Skin epidermis (tissue), 12 donors: ENCODE measurements at regions not wholly inside any gene's neighbourhood (a gene's known extent, or its start where the extent isn't known, plus 50 kb on each side); places are given as distances from the start of the nearest gene placed in this dataset.
"Not testable (repeated sequence)": the region's sequence is repeated elsewhere in the genome, so short reads cannot be mapped to it uniquely, and the experiment has no call there.

Experiments
- H3K27ac ChIP-seq, 21 experiments: fragments of 200-600 bp; sonication (generic) in 11 of 21; one replicate each; pipeline ENCODE4 v1.5.0; 2020; ENCODE audit warnings: mild to moderate bottlenecking in 3 of 21, inconsistent platforms in 2 of 21, moderate library complexity in 2 of 21
- H3K4me3 ChIP-seq, 7 experiments: fragments of 200-600 bp; sonication (generic) in 2 of 7; one replicate each; pipeline ENCODE4 v1.5.0; 2020; ENCODE audit warnings: inconsistent platforms in 2 of 7, mild to moderate bottlenecking in 2 of 7, moderate library complexity in 1 of 7

GRCh38 chr2:38243186-38243880 lies 133.7 kb downstream of the ATL2 start:
- Histone ChIP-seq H3K4me3 (no peak overlapping the region), H3K27ac (no peak overlapping the region)

GRCh38 chr2:38239452-38239851 lies 137.6 kb downstream of the ATL2 start:
- no peak overlapping the region for H3K4me3 ChIP-seq
- H3K27ac ChIP-seq: no peak overlapping the region

DNA sequence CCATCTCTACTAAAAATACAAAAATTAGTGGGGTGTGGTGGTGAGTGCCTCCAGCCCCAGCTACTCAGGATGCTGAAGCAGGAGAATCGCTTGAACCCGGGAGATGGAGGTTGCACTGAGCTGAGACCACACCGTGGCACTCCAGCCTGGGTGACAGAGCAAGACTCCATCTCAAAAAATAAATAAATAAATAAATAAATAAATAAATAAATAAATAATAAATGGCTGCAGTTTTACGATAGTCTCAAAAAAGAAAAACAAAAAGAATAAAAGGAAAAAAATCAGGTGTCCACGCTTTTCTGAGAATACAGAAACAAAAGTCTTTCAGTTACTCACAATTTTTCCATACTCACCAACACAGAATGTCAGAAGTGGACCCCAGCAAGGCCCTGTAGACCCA lies 138.4 kb downstream of the ATL2 start:
- H3K27ac ChIP-seq, H3K4me3 ChIP-seq: not testable (repeated sequence)

DNA sequence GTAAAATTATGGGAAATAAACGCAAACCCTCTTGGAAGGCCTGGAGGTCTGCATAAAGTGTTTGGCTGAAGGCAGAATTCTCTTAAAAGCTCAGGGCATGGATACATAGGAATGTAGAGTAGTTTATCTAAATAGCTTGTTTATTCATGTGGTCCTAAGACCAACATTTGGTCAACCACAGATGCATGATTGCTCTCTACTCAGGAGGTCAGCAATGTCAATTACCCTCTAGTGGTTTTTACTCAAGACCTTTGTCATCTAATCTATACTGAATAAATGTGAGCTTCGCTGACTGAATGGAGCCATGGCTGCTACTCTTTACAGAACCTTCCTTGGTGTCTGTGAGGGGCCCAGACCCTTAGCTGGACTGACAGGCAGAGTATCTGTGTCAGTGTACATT lies 139.8 kb downstream of the ATL2 start:
- no peak overlapping the region for H3K27ac ChIP-seq
- H3K4me3 ChIP-seq: no peak overlapping the region

DNA sequence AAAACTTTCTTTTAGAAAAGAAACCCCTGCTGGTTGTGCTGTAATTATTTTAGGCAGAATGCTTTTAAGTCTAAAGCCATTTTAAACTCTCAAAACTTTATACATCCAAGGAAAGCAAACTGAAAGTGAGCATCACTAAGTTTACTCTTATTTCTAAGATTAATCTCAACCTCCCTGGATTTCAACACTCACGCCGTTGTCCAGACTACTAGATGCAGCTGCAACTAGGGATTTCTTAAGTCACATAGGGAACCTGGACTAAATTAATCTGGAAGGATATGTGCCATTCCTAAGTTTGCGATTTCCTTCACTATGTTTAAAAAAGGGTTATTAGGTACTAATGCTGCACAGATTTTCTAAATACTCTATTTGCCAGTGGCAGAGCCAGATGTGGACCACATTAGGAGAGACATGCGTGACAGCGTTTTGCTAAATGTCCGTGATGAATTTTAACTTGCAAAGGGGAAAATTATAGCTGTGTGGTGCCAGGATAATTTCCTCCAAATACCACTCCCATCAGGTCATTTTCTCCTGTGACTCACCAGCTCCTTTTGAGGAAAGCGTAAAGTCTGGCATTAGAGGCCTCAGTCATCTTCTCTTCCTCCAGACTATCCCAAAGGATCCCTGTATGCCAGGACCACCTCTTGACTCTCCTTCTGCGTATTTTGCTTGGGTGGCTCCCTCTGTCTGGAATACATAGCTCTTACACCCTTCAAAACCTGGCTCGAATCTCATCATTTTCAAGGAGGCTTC lies 143.7 kb downstream of the ATL2 start:
- no peak overlapping the region for H3K4me3 ChIP-seq
- H3K27ac ChIP-seq: peak overlapping the region in 3 of 21 experiments; percentile 0 to 41 (median 1)

DNA sequence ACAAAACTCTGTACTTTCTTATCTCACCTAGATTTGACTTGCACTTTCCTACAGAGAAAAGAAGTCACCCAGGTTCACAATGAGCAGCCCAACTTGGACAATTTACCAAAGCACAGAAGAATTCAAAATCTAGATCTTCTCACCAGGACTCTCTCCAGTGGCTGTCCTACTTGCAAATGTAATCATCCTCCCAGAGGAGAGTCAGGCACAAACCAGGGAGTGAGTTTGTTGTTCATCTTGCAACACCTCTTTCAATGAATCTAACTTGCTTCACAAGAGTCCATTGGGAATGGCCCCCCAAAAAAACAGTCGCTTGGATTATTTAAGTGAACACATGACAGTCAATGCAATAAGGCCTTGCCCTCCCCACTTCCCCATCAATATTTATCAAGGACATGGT lies 144.6 kb downstream of the ATL2 start:
- Histone ChIP-seq H3K4me3 (no peak overlapping the region), H3K27ac (no peak overlapping the region)

- no peak overlapping the region for H3K4me3 ChIP-seq
- no peak overlapping the region for H3K27ac ChIP-seq
These were observed 146.3 kb downstream of the ATL2 start for GRCh38 chr2:38230756-38231155.

DNA sequence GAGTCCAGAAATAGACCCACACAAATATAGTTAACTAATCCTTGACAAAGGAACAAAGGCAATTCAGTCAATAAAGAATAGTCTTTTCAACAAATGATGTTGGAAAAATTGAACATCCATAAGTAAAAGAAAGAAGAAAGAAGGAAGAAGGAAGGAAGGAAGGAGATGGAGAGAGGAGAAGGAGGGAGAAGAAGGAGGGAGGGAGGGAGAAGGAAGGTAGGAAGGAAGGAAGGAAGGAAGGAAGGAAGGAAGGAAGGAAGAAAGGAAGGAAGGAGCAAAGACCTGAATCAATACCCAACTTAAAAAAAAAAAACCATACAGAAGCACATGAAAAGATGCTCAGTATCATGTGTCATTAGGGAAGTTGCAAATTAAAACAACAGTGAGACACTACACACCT lies 148.3 kb downstream of the ATL2 start:
- no peak overlapping the region for H3K4me3 ChIP-seq
- H3K27ac ChIP-seq: no peak overlapping the region

GRCh38 chr2:38224821-38225437 lies 149.0 kb upstream of the CYP1B1 start:
- no peak overlapping the region for H3K27ac ChIP-seq

GRCh38 chr2:38224181-38224580 lies 148.2 kb upstream of the CYP1B1 start:
- Histone ChIP-seq H3K27ac (no peak overlapping the region), H3K4me3 (no peak overlapping the region)

More at GRCh38 chr2:38224821-38225437, 149.0 kb upstream of the CYP1B1 start:
- H3K4me3 ChIP-seq: no peak overlapping the region

GRCh38 chr2:38223256-38223655 lies 147.3 kb upstream of the CYP1B1 start:
- H3K27ac ChIP-seq: no peak overlapping the region
- H3K4me3 ChIP-seq: no peak overlapping the region

DNA sequence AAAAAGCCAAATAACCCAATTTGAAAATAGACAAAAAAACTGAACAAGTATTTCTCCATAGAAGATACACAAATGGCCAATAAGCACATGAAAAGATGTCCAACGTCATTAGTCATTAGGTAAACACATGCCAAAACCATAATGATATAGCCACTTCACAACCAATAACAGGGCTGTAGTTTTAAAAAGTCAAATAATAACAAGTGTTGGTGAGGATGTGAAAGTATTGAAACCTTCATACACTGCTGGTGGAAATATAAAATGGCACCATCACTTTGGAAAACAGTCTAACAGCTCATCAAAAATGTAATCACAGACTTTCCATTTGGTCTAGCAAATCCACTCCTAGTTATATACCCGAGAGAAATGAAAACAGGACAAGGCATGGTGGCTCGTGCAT lies 144.2 kb upstream of the CYP1B1 start:
- Histone ChIP-seq H3K4me3 (no peak overlapping the region), H3K27ac (no peak overlapping the region)

DNA sequence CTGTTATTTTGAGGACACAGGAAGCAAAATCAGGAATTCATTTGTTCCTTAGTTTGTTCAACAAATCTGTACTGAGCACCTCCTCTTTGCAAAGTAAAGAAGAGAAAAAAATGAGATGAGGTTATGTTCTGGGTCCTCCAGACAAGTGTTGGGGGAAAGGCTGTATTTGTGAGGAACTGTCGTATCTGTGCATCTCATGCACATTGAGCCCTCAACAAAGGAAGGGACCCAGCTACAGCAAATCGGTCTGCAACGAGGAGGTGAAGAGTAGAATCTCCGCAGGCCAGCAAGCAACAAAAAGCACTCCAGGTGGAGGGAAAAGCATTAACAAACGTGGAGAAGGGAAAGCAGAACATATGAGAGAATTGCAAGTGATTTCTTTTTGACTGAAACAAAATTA lies 143.0 kb upstream of the CYP1B1 start:
- Histone ChIP-seq H3K27ac (no peak overlapping the region), H3K4me3 (no peak overlapping the region)

- Histone ChIP-seq H3K4me3 (no peak overlapping the region), H3K27ac (no peak overlapping the region)
These were observed 142.6 kb upstream of the CYP1B1 start for GRCh38 chr2:38218591-38218991.

DNA sequence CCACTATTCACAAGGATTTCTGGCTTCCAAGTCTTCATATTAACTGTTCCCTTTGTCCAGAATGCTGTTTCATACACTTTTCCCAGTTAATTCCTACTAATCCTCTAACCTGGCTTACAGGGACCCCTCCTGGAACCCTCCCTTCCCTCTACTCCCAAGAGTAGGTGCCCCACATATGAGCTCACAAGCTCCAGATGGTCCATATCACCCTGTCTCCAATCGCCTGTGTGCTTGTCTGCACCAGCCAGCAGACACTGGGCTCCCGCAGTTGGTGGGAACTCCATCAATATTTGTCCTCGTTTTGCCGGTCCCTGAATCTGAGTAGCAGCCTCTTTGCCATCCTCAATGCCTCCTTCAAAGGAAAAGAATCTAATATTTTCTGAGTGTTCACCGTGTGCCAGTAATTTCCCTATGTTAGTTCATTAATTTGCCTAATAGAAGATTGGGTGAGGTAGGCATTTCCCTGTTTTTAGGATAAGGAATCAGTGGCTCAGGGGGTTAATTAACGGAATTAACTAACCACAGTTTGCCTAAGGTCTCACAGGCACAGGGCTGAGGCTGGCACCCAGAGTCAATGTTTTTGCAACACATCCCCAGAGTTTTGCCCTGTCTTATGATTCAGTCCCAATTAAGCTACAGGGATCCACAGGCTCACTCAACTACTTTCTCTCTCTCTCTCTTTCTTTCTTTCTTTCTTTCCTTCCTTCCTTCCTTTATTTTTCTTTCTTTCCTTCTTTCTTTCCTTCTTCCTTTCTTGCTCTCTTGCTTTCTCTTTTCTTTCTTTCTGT lies 141.6 kb upstream of the CYP1B1 start:
- Histone ChIP-seq H3K4me3 (no peak overlapping the region), H3K27ac (peak overlapping the region in 1 of 21 experiments; percentile 10)

DNA sequence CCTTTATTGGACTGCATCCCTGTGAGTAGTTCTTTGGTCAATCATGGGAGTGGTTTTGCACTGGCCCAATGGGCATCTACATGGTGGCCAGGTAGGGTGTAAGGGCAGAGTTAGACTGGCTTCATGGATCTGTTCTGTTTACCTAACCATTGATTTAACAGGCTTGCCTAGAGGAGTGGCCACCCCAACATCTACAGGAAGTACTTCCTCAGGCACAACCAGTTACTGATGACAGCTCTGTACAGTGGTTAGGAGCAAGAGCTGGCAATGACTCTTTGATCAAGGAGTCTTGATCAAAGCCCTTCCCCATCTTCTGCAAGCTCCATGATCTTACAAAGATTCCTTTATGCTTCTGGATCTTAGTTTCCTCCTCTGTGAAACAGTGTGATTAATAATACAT lies 140.9 kb upstream of the CYP1B1 start:
- Histone ChIP-seq H3K27ac (peak overlapping the region in 1 of 21 experiments; percentile 10), H3K4me3 (no peak overlapping the region)

GRCh38 chr2:38215993-38216392 lies 140.0 kb upstream of the CYP1B1 start:
- Histone ChIP-seq H3K4me3 (no peak overlapping the region), H3K27ac (no peak overlapping the region)

GRCh38 chr2:38215522-38215921 lies 139.6 kb upstream of the CYP1B1 start:
- H3K4me3 ChIP-seq: no peak overlapping the region
- H3K27ac ChIP-seq: peak overlapping the region in 4 of 21 experiments; percentile 6 to 53 (median 21)

- H3K27ac ChIP-seq: no peak overlapping the region
- H3K4me3 ChIP-seq: no peak overlapping the region
These were observed 138.3 kb upstream of the CYP1B1 start for GRCh38 chr2:38214209-38214717.

DNA sequence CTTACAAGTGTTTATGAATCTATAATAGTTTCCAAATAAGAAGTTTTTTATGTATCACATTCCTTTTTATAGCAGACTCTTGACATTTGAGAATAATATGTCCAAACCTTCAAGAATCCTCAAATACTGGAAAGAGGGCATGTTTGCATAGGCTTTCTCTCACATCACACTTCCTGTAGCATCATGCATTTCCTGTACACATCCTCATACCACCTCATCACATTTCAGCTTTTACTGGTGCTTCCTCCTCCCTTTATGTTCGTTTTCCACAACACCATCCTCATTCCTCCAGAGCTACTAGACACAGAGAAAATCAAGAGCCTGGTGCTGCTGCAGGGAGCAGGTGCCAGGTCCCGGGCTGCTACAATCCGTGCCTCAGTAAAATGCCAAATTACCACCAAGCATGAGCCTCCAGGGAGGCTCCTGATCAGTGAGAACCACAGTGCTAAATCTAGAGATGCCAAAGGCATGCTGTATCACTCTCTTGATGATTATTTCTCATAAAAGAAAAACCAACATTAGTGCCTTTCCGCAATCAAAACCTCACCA lies 137.7 kb upstream of the CYP1B1 start:
- Histone ChIP-seq H3K4me3 (no peak overlapping the region), H3K27ac (no peak overlapping the region)
